MM.1S (cell line): ENCODE measurements at regions not wholly inside any gene's neighbourhood (a gene's known extent, or its start where the extent isn't known, plus 50 kb on each side); places are given as distances from the start of the nearest gene placed in this dataset.

Source experiments
- DNase-seq: peaks from one replicate; pipeline ENCODE4 v3.0.0-alpha.2; 2015
- H2AFZ ChIP-seq: fragments of 300-600 bp; sonication (generic); 2 replicates; pipeline ENCODE4 v1.6.0; 2016; ENCODE audit warnings: antibody characterized with exemption, low read length
- H3F3A ChIP-seq: fragments of 300-600 bp; sonication (generic); 2 replicates; pipeline ENCODE4 v1.6.1; 2016; ENCODE audit warnings: mild to moderate bottlenecking, antibody characterized with exemption, low read length, moderate library complexity, mixed read lengths; ENCODE audit not compliant: insufficient read depth
- H3K27ac ChIP-seq: fragments of 300-600 bp; sonication (generic); 2 replicates; pipeline ENCODE4 v1.5.1; 2016; ENCODE audit warnings: mild to moderate bottlenecking, low read length
- H3K27me3 ChIP-seq: fragments of 300-600 bp; sonication (generic); replicated peaks from 2 replicates; pipeline ENCODE4 v1.6.0; 2016; ENCODE audit warnings: low read length; ENCODE audit not compliant: insufficient read depth
- H3K36me3 ChIP-seq: fragments of 300-600 bp; sonication (generic); replicated peaks from 2 replicates; pipeline ENCODE4 v1.6.1; 2016; ENCODE audit warnings: mild to moderate bottlenecking, low read length, mixed read lengths; ENCODE audit not compliant: insufficient read depth
- H3K4me1 ChIP-seq: fragments of 300-600 bp; sonication (generic); 2 replicates; pipeline ENCODE4 v1.6.1; 2016; ENCODE audit warnings: low read length, mixed read lengths
- H3K4me2 ChIP-seq: fragments of 300-600 bp; sonication (generic); 2 replicates; pipeline ENCODE4 v1.6.0; 2016; ENCODE audit warnings: low read depth, low read length
- H3K4me3 ChIP-seq: fragments of 300-600 bp; sonication (generic); 2 replicates; pipeline ENCODE4 v1.5.1; 2016; ENCODE audit warnings: low read length, mixed read lengths
- H3K79me2 ChIP-seq: fragments of 300-600 bp; sonication (generic); 2 replicates; pipeline ENCODE4 v1.6.1; 2016; ENCODE audit warnings: mixed run types, low read length, mixed read lengths
- H3K9ac ChIP-seq: fragments of 300-600 bp; sonication (generic); 2 replicates; pipeline ENCODE4 v1.6.1; 2016; ENCODE audit warnings: low read length, mixed read lengths
- H3K9me2 ChIP-seq: fragments of 300-600 bp; sonication (generic); replicated peaks from 2 replicates; pipeline ENCODE4 v1.6.1; 2016; ENCODE audit warnings: mild to moderate bottlenecking, low read length, mixed read lengths; ENCODE audit not compliant: insufficient read depth
- H3K9me3 ChIP-seq: fragments of 300-600 bp; sonication (generic); replicated peaks from 2 replicates; pipeline ENCODE4 v1.6.1; 2016; ENCODE audit warnings: mild to moderate bottlenecking, low read length, mixed read lengths; ENCODE audit not compliant: insufficient read depth
- H4K20me1 ChIP-seq: fragments of 300-600 bp; sonication (generic); 2 replicates; pipeline ENCODE4 v1.6.1; 2016; ENCODE audit warnings: mild to moderate bottlenecking, low read length, moderate library complexity, mixed read lengths; ENCODE audit not compliant: insufficient read depth
- CTCF ChIP-seq: fragments of 300-600 bp; sonication (generic); IDR thresholded peaks from 2 replicates; pipeline ENCODE4 v1.5.1; 2016; ENCODE audit warnings: antibody characterized with exemption, low read length, mixed read lengths
- EZH2 ChIP-seq: fragments of 300-600 bp; sonication (generic); optimal IDR thresholded peaks from 2 replicates; pipeline ENCODE3; 2017; ENCODE audit warnings: low read depth, mild to moderate bottlenecking, antibody characterized with exemption, low read length, mixed read lengths
- EZH2phosphoT487 ChIP-seq: fragments of 300-600 bp; sonication (generic); IDR thresholded peaks from 2 replicates; pipeline ENCODE4 v1.6.1; 2018; ENCODE audit warnings: antibody characterized with exemption, low read length

- Histone ChIP-seq H2AFZ (no peak overlapping the region), H3K4me1 (no peaks in the 10 kb centered on the region), H3K4me2 (no peak overlapping the region), H3K79me2 (no peaks in the 10 kb centered on the region), H3K9me2 (no peaks in the 10 kb centered on the region), H3K27me3 (peaks cover 60% of the 10 kb centered on the region), H3K36me3 (no peaks in the 10 kb centered on the region), H4K20me1 (no peaks in the 10 kb centered on the region), H3K27ac (no peak overlapping the region), H3F3A (no peaks in the 10 kb centered on the region), H3K9ac (no peak overlapping the region), H3K9me3 (no peaks in the 10 kb centered on the region), H3K4me3 (no peak overlapping the region)
- DNase-seq = no peak
- TF ChIP-seq EZH2phosphoT487 (no peak), EZH2 (no peak), CTCF (no peak)
These were observed 689.2 kb downstream of the MATN1 start for GRCh38 chr1:30034105-30034626.

GRCh38 chr1:30033256-30034104 is 689.9 kb downstream of the MATN1 start:
- peaks cover 63% of the 10 kb centered on the region for H3K27me3 ChIP-seq
- H3K9me3 ChIP-seq = no peaks in the 10 kb centered on the region
- H3K79me2 ChIP-seq = no peaks in the 10 kb centered on the region
- H3K4me3 ChIP-seq = no peak overlapping the region
- no peaks in the 10 kb centered on the region for H3F3A ChIP-seq
- no peak overlapping the region for H2AFZ ChIP-seq
- no peaks in the 10 kb centered on the region for H4K20me1 ChIP-seq
- H3K4me1 ChIP-seq = no peaks in the 10 kb centered on the region
- H3K9me2 ChIP-seq = no peaks in the 10 kb centered on the region
- no peak for DNase-seq
- no peak overlapping the region for H3K4me2 ChIP-seq
- H3K9ac ChIP-seq = no peak overlapping the region
- no peaks in the 10 kb centered on the region for H3K36me3 ChIP-seq
- TF ChIP-seq CTCF (no peak), EZH2 (no peak), EZH2phosphoT487 (no peak)
- no peak overlapping the region for H3K27ac ChIP-seq

- no peaks in the 10 kb centered on the region for H3K4me1 ChIP-seq
- DNase-seq = no peak
These were observed 691.1 kb downstream of the MATN1 start for GRCh38 chr1:30032302-30032701.

More at GRCh38 chr1:30032302-30032701, 691.1 kb downstream of the MATN1 start:
- Histone ChIP-seq H3K36me3 (no peaks in the 10 kb centered on the region), H3K79me2 (no peaks in the 10 kb centered on the region), H3K27ac (no peak overlapping the region), H3K4me3 (no peak overlapping the region), H3K9me3 (no peaks in the 10 kb centered on the region), H2AFZ (no peak overlapping the region), H3F3A (no peaks in the 10 kb centered on the region), H3K4me2 (no peak overlapping the region), H3K9me2 (no peaks in the 10 kb centered on the region), H3K27me3 (peaks cover 75% of the 10 kb centered on the region), H4K20me1 (no peaks in the 10 kb centered on the region), H3K9ac (no peak overlapping the region)
- TF ChIP-seq EZH2 (no peak), CTCF (no peak), EZH2phosphoT487 (no peak)
